Left colon (tissue), 2 donors: ENCODE measurements at regions not wholly inside any gene's neighbourhood (a gene's known extent, or its start where the extent isn't known, plus 50 kb on each side); places are given as distances from the start of the nearest gene placed in this dataset.

Experiments used
- ATAC-seq: fragments of 200-7000 bp; cut with Tn5 transposase; one replicate; pipeline ENCODE4 v1.9.1; 2020; ENCODE audit warnings: mild to moderate bottlenecking, moderate library complexity
- DNase-seq, 2 donors: peaks; one replicate each; pipeline ENCODE4 v3.0.0-alpha.2; 2020
- intact Hi-C, 2 donors: fragments of 100-400 bp; cut with DNase I in 1 of 2; cut with micrococcal nuclease in 1 of 2; formaldehyde crosslinking; loops; one replicate each; pipeline versions ENCODE4 v1.11.2 to v1.14.0; 2022; cut with DNase I, micrococcal nuclease
- donor health status: DM: no; HTN: no; CAD: no.
- donor health status: DM: yes; HTN: yes; CAD: no.

DNA sequence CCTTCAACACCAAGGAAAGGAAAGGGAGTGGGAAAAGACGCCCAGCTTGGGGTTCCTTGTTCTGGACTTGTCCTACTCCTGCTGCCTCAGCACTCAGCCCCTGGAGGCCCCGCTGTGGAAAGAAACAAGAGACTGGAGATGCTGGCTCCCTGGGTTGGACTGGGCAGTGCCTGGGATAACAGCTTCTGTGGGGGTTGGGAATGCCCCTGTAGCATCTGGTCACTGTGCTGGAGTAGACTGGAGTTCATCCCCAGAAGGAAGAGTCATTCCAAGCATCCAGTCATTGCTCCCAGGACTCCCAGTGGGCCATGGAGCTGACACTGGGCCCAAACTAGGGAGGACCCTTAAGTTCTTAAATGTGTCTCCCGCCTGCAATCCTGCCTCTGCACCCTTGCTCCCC, 129.3 kb upstream of the HAAO start:
- no peak for DNase-seq
- ATAC-seq, result no peak
- intact Hi-C loops, result no loop called here

DNA sequence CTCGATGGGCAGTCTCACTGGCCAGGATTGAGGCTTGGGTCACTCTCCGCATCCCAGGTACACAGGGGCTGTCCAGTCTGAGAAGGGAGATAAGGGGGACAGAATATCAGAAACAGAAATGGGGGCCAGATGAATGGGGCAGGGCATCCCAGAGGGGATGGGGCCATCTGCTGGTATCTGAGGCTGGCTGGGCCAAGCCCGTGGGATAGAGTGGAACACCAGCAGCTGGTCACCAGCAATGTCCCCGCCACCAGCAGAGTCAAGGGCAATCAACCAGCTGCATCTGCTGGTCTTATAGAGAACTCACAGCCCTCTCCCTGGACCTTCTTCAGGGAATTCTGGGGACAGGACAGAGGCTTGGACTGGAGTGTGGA, 128.8 kb upstream of the HAAO start:
- intact Hi-C loops, result no loop called here
- no peak for DNase-seq
- ATAC-seq, result no peak

DNA sequence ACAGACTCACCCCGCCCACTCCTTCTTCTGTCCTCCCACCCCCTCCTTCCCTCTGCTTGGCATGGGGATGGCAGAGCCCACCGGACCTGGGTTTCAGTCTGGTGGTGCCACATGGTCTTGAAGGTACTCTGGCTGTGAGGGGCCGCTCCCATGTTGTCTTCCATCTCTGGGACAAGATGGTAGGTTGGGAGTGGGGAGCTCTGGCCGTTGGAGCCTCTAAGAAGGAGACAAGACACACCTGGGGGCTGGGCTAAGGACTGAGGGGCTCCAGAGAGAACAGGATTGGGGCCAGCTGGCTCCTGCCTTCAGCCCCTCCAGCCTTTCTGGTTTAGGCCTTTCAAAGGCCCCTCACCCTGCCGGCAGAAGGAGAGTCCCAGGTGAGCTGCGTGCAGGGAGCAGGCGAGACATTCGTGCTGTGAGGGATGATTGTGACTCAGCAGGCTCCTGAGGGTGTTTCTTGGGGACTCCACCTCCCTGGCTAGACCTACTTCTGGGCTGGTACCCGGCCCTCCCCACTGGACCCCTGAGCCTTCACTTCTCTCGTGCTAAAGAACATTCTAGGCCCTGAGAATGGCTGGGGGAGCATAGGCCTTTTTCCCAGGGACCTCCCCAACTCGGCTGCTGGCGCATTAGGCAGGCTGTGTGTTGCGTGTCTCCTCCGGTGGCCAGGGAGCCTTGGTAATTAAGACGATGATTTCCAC, 128.2 kb upstream of the HAAO start:
- ATAC-seq, result no peak
- intact Hi-C loops, result no loop called here
- no peak for DNase-seq

DNA sequence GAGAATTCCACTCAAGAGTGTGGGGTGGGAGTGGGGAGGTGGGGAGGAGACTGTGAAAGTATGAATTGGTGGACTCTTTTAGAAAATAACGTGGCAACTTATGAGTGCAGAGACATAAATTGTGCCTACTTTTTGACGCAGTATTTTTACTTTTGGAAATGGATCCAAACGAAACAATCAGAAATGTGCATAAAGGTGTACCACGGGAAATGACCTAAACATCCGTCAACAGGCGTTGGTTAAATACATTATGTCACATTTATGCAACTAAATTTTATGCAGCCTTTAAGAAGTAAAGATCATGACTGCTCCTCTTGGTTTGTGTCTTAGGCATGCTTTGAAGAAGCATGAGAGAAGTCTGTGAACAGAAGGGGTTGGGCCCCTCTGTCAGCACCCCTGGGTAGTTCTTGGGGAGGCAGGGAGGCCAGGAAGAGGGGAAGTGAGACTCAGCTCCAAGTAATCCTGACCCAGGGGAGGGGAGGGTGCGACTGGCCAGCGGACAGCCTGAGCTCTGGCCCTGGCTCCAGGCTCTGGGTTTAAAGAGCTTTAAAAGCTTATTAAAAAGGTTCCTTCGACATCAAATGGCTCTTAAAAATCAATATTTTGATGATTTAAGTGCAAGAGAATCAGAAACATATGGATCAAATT, 126.4 kb upstream of the HAAO start:
- DNase-seq (no peak), ATAC-seq (no peak)
- intact Hi-C loops, result no loop called here

DNA sequence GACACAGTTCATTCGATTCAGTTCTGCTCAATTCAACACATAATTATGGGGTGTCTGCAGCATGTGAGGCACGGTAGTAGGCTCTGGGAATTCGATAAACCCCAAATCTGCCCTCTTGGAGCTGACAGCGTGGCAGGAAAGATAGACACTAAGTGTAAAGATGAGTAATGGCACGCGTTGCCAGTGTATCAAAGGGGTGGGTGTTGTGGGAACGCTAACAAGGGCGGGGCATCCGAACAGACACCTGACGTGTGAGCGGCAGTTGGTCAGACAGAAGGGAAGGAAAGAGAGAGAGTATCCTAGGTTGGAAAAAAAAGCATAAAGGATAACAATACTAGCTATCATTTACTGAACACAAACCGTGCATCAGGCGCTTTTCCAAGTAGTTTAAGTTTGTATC, 125.7 kb upstream of the HAAO start:
- ATAC-seq, result no peak
- DNase-seq, result no peak
- intact Hi-C loops, result no loop called here

DNA sequence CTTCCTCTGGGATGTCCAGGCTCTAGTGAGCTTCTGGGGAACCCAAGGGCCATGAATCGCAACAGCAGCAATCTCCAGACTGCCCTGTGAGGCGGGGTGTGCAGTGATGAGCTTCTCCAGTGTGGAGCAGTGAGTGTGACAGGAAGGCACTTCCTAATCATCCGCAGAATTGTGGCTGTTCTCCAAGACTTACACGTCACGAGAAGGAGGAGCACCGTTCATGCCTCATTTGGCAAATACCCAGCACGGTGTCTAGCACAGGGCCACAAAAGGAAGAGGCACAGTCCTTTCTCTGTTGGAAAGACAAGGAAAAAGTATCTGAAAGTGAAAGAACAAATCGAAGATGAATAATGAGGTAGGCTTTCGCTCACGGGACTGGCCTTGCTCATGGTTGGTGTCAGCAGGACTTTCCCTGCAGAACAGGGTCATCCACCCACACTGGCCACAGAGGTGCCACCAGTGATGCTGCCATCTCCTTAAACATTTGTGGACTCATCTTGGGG, 125.1 kb upstream of the HAAO start:
- DNase-seq, result peak; percentile 30 to 46
- no peak for ATAC-seq
- intact Hi-C loops, result no loop called here

DNA sequence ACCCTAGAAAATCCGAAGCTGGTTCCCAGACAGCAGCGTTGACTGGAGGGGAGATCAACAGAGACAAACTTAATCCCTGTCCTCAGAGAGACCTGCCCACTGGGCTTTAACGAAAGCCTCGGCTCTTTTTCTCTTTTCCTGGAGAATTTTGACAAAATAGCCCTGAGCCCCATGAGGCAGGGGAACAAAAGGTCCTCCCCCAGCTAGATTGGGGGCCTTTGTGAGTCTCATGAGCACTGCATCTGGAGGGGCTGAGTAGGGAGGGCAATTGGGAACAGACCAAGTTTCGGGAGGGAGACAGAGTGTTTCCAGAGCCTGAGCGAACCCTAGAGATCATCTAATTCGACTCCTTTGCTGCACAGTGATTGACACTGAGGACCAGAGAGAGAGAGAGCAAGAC, 123.9 kb upstream of the HAAO start:
- ATAC-seq (no peak), DNase-seq (no peak)
- intact Hi-C loops, result no loop called here

DNA sequence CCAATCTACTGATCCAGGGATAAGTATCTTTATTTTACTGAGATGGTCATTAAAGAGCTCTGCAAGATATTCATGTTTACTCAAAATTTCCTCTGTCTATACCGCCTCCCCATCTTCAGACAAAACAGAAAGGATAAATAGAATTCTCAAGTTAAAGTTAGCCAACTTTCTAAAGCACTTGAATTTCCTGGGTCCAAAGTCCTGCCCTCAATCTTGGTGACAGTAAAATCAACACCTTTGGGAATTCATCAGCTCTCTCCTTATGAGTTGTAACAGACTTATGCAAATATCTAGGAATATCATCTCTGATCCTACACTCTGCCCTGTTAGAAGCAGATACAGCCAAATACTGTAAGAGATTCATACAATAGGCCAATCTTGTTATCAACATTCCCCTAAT, 122.5 kb upstream of the HAAO start:
- intact Hi-C loops, result no loop called here
- peak; percentile 76 for ATAC-seq
- no peak for DNase-seq

DNA sequence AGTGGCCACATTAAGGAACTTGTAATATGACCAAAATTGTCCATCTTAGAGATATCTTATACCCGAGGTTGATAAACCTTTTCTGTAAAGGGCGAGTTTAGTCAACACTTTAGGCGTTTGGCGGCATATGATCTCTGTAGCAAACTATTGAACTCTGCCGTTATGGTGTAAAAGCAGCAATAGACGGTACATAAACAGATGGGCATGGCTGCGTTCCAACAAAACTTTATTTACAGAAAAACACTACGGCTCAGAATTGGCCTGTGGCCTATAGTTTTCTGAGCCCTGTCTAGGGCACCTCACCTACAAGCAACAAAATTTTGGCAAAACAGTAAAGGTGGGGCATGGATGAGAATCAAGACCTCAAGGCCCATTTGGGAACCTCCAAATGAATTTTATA, 121.9 kb upstream of the HAAO start:
- peak; percentile 80 for ATAC-seq
- DNase-seq, result peak in 1 of 2 donors; percentile 52
- intact Hi-C loops, result no loop called here

DNA sequence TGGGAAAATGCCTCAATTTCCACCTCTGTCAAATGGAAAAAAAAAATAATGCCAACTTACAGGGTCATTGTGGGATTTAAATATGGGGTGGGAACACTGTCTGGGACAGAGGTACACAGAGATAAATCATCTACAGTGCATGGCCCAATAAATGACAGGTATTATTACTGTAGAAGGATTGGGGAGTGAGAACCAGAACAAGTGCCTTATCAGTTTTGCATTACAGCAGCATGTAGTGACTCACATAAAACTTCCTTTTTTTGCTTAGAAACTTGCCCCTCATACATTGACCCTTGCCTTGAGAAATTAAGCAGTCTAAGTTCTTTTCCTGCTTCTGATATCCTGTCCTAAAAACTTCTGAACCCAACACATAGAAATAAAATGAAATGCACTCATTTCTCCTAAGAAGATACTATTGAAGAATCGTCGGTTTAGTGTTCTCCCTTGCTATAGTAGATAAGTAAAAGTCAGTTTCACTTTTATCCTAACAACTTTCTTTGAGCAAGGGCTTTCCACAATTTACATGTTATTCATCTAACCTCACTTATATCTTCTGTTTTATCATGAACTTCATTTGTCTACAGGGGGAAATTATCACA, 121.0 kb upstream of the HAAO start:
- ATAC-seq (peak; percentile 45), DNase-seq (no peak)
- intact Hi-C loops, result no loop called here

DNA sequence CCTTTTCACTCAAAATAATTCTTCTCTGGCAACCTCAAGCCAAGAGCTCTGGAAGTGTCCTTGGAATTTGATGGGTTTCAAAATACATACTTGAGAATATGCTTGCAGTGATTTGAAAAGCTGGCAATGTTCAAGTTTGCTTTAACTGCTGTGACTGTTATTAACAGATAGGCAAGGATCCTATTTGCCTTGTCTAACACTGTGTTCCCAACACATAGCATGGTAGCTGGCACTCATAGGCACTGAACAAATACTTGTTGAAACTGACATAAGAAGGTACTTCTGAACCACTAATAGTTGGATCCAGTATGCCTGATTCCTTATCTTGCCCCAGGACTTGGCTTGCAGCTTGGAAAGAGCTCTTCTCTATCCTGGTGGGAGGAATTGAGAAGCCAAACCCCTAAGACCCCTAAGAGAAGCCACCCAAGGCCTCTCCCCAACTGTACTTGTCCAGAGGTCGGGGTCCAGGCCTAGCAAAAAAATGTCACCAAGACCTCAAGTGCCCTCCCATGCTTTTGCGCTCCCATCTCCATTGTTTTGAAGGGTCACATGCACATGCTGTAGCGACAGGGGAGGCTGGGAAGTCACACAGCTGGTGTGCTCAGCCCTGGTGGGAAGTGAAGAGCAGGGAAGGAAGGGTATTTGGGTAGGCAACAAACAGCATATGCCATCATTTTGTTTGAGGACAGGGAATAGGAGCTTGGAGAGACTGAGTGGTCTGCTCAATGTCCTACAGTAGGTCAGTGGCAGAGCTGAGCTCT, 118.4 kb upstream of the HAAO start:
- no peak for DNase-seq
- intact Hi-C loops, result no loop called here
- no peak for ATAC-seq

DNA sequence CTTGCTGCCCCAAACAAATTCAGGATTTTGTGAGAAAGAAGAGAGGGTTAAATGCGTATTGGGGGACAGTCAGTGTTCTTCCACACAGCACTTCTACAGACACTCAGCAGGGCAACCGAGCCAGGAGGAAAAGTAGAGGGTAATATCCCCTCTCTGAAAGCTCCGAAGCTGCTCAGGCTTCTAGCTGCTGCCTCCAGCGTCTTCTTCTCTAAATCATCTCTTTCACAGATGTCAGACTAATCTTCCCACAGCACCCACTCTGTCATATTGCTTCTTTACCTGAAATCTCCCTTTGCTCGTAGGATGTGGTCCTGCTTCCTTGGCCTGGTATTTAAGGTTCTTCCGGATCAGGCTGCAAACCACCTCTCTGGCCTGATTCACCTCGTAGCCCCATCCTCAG, 117.6 kb upstream of the HAAO start:
- ATAC-seq, result no peak
- intact Hi-C loops, result no loop called here

DNA sequence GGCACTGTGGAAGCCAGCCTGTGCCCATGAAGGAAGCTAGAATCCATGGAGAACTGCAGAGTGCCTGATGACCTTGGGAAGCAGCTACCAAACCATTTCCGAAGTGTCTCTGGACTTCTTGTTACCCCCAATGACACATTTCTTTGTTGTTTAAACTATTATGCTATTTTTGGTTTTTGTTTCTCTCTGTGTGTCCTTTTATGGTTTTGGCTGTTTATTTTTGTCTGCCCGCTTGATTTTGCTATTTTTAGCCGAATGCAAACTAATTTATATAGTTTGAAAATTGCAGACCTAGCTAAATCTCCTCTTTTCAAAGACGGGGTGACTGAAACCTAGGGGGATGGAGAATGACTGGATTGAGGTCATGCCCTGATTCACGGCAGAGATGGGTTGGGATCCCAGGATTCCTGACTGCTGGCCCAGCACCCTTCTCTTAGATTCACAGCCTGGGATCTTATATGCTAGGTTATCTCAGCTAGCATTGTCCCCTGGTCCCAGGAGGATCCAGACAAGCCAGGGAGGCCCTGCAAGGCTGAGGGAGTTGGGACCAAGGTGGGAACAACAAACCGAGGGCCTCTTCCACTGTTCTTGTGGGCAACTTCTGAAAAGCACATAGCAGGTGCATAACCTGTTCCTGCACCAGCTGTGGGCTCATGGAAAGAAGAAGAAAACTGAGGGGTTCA, 116.3 kb upstream of the HAAO start:
- intact Hi-C loops, result no loop called here
- ATAC-seq (no peak), DNase-seq (no peak)

More for the DNA sequence above, 117.6 kb upstream of the HAAO start:
- DNase-seq, result no peak

DNA sequence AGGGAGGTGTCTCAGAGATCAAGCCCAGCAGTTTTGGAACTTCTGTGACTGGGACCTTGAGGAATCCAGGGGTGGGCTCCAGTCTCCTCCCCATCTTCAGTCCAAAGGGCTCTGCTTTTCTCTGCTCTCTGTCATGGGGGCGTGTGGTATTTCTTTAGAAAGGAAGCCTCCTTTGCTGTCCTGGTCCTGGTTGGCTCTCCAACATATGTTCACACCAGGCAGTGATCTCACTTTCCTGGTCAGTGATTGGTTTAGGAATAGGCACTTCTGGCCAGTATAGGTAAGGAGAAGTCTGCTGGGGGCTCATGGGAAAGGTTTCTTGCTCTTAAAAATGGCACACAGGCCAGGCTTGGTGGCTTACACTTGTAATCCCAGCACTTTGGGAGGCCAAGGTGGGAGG, 115.5 kb upstream of the HAAO start:
- DNase-seq (no peak), ATAC-seq (no peak)

DNA sequence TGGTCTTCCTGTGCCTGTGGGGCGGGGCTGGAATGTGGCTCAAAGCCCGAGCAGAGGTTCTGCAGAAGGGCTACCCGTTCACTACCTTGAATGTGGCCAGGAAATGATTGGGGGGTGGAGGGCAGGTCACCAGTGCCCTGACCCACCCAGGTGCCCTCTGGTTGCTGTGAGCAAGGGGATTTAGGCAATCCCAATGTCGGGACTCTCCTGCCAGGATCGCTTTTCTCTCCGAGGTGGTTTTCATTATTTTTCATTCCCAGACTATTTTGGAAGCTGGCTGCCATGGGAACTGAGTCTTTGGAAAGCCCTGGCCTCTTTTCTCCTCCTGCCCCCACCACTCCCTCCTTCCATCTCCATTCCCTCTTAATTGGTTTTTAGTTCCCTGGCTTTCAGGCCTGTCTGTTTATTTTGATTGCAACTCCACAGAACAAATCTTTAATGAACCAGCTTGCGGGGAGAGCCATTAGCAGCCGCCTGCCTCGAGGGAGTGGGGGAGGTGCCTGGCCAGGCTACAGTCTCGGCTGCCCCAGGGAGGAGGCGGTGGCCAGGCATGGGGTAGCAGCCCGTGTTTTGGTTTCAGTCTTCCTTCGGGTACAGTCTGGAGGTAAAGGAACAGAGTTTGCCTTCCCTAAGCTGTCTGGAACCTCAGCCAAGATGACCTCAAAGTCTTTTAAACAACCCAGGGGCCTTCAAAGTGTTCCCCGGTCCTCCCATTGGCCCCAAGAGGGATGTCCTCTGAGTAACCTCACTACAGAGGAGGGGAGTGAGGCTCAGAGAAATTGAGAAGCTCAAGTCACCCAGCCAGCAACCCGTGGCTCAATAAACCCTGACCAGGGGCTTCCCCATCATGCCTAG, 114.4 kb upstream of the HAAO start:
- ATAC-seq (peak; percentile 66), DNase-seq (peak; percentile 57 to 63)
- intact Hi-C loops, result no loop called here

More for the DNA sequence above, 115.5 kb upstream of the HAAO start:
- intact Hi-C loops, result no loop called here

DNA sequence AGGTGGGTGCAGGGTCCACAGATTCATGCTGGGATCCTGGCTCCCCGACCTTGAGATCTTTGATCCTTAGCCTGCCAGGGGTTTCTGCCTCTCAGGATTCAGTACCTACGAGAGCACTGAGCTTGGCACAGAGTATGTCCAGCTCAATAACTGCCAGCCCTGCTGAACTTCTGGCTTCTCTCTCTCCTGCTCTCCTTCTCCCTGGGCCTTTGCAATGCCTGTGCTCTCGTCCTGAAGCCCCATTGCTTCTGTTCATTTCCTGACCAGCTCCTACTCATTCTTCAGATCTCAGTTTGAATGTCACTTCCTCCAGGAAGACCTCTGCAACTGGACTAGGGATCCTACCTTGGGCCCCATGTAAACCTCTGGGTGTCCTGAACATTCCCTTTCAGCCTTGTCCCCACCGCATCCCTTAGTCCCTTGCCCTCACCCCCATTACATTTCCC, 113.8 kb upstream of the HAAO start:
- ATAC-seq (no peak), DNase-seq (no peak)
- intact Hi-C loops, result no loop called here

DNA sequence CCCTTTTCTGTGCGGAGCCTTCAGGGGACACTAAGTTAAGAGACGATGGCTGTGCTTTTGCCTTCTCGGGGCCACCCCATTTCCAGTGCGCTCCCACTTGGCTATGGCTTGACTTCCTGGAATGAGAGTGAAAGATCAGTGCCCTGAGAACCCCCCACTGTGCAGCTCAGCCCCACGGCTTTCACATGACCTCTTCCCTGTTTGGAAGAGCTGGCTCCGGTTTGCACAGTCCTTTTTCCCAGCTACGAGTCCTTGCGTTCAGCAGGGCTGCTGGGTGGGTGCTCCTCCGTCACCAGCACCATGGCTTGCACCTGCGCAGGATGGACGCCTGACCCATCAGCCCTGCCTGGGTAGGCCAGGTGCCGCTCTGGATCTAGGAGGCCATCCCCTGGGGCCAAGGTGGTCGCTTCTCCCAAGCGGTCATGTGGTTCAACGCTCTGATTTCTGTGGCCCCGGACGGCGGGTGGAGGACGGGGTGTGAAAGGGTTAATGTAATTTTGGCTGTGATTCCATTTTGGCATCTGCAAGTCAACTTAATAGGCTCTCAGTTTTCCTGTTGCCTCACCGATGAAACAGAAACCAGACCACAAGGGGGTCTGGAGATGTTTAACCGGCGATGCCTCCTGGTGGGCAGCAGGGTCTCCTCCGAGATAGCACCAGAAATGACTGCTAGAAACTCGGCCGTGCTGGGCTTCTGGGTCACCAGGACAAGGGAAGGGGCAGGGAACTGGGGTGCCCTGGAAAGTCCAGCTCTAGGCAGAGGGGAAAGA, 113.1 kb upstream of the HAAO start:
- no peak for DNase-seq
- intact Hi-C loops, result no loop called here
- no peak for ATAC-seq

DNA sequence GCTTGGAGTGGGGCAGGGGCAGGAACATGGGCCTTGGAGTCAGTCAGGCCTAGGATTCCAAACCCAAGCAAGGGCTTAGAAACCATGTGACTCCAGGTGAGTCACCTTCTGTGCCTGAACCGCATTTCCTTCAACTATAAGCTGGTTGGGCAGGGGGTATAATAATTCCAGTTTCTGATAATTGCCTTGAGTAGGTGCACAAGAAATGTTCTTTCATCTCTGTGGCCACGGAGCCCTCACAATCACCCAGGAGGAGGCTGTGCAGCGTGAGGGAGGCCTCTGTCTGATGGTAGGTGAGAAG, 112.1 kb upstream of the HAAO start:
- no peak for DNase-seq
- intact Hi-C loops, result no loop called here
- no peak for ATAC-seq
